ENCODE measurements at regions not wholly inside any gene's neighbourhood (a gene's known extent, or its start where the extent isn't known, plus 50 kb on each side); places are given as distances from the start of the nearest gene placed in this dataset.
"Not testable (repeated sequence)": the region's sequence is repeated elsewhere in the genome, so short reads cannot be mapped to it uniquely, and the experiment has no call there.

DNA sequence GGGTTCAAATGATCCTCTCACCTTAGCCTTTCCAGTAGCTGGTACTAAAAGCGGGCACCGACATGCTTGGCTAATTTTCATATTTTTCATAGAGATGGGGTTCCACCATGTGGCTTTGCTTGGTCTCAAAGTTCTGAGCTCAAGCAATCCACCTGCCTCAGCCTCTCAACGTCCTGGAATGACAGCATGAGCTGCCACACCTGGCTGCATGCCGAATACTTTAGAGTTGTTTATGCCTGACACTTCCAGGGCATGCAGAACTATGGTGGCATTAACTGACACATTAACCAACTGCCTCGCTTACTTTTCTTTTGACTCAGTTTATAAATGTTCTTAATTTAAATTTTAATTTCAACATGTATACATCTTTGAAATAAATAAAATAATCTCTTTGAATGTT, 135.8 kb downstream of the CCDC74A start:
- TF ChIP-seq, protein P1, sequence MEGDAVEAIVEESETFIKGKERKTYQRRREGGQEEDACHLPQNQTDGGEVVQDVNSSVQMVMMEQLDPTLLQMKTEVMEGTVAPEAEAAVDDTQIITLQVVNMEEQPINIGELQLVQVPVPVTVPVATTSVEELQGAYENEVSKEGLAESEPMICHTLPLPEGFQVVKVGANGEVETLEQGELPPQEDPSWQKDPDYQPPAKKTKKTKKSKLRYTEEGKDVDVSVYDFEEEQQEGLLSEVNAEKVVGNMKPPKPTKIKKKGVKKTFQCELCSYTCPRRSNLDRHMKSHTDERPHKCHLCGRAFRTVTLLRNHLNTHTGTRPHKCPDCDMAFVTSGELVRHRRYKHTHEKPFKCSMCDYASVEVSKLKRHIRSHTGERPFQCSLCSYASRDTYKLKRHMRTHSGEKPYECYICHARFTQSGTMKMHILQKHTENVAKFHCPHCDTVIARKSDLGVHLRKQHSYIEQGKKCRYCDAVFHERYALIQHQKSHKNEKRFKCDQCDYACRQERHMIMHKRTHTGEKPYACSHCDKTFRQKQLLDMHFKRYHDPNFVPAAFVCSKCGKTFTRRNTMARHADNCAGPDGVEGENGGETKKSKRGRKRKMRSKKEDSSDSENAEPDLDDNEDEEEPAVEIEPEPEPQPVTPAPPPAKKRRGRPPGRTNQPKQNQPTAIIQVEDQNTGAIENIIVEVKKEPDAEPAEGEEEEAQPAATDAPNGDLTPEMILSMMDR (IDR thresholded peaks at IDR 0.05; ENCODE audit: low read depth, low read length, missing input control), result not testable (repeated sequence)
- TF ChIP-seq, protein P2, sequence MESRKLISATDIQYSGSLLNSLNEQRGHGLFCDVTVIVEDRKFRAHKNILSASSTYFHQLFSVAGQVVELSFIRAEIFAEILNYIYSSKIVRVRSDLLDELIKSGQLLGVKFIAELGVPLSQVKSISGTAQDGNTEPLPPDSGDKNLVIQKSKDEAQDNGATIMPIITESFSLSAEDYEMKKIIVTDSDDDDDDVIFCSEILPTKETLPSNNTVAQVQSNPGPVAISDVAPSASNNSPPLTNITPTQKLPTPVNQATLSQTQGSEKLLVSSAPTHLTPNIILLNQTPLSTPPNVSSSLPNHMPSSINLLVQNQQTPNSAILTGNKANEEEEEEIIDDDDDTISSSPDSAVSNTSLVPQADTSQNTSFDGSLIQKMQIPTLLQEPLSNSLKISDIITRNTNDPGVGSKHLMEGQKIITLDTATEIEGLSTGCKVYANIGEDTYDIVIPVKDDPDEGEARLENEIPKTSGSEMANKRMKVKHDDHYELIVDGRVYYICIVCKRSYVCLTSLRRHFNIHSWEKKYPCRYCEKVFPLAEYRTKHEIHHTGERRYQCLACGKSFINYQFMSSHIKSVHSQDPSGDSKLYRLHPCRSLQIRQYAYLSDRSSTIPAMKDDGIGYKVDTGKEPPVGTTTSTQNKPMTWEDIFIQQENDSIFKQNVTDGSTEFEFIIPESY (IDR thresholded peaks at IDR 0.05), result not testable (repeated sequence)

All from liver (tissue), 2 donors.